BLaER1 treated with 17β-estradiol and CSF1 and Interleukin-3, amounts not matched to agents 10 nM and 100 nM (cell line): ENCODE measurements at regions not wholly inside any gene's neighbourhood (a gene's known extent, or its start where the extent isn't known, plus 50 kb on each side); places are given as distances from the start of the nearest gene placed in this dataset.
"Not testable (repeated sequence)": the region's sequence is repeated elsewhere in the genome, so short reads cannot be mapped to it uniquely, and the experiment has no call there.

Source experiments
- H3K27ac ChIP-seq, 11 experiments: shearing (Covaris generic); formaldehyde crosslinking; 2 replicates each; pipeline ENCODE4 v1.8.1; 2022
- H3K27me3 ChIP-seq, 11 experiments: shearing (Covaris generic); formaldehyde crosslinking; 2 replicates each; pipeline ENCODE4 v1.8.1; 2022
- H3K36me3 ChIP-seq, 11 experiments: shearing (Covaris generic); formaldehyde crosslinking; 2 replicates each; pipeline ENCODE4 v1.8.1; 2022
- H3K4me1 ChIP-seq, 10 experiments: shearing (Covaris generic); formaldehyde crosslinking; 2 replicates each; pipeline ENCODE4 v1.8.1; 2022
- H3K4me2 ChIP-seq, 11 experiments: shearing (Covaris generic); formaldehyde crosslinking; 2 replicates each; pipeline ENCODE4 v1.8.1; 2022
- H3K4me3 ChIP-seq, 10 experiments: shearing (Covaris generic); formaldehyde crosslinking; 2 replicates each; pipeline ENCODE4 v1.8.1; 2022
- H3K9ac ChIP-seq, 11 experiments: shearing (Covaris generic); formaldehyde crosslinking; 2 replicates each; pipeline ENCODE4 v1.8.1; 2022
- H3K9me3 ChIP-seq, 11 experiments: shearing (Covaris generic); formaldehyde crosslinking; replicated peaks in 1 of 11; 2 replicates each; pipeline ENCODE4 v1.8.1; 2022
- H4K20me1 ChIP-seq, 11 experiments: shearing (Covaris generic); formaldehyde crosslinking; 2 replicates each; pipeline ENCODE4 v1.8.1; 2022
- Cebpa-rat ChIP-seq, 11 experiments: shearing (Covaris generic); IDR thresholded peaks; 2 replicates each; pipeline ENCODE4 v1.8.1; 2022

DNA sequence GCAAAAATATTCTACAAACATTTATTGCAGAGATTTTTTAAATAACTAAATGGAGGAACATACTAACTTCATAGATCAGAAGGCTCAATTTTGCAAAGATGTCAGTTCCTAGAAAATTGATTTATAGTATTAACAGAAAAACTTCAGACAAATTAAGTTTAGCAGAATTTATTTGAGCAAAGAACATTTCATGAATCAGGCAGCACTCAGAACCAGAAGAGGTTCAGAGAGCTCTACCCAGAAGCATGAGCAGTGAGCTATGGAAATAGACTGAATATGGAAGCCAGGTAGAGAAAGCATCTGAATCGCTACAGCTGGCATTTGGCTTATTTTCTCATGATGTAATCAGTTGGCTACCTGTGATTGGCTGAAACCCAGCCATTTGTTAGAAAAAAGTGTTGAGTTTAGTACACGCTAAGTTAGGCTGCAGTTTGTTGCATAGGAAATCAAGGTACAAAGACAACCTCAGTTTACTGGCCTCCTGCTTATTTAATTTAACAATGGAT lies 174.5 kb upstream of the TAB2 start:
- no peak for TF ChIP-seq Cebpa-rat (IDR thresholded peaks at IDR 0.05)
- no peaks in the 10 kb centered on the region for H3K36me3 ChIP-seq
- H3K27me3 ChIP-seq = no peaks in the 10 kb centered on the region
- H3K9ac ChIP-seq = no peak overlapping the region
- H3K4me3 ChIP-seq = no peak overlapping the region
- H3K27ac ChIP-seq = no peak overlapping the region
- H4K20me1 ChIP-seq = no peaks in the 10 kb centered on the region
- peaks cover 13 to 19% (median 14%) of the 10 kb centered on the region in 10 experiments for H3K4me1 ChIP-seq
- no peak overlapping the region for H3K4me2 ChIP-seq
- peaks cover 4 to 11% (median 7%) of the 10 kb centered on the region in 11 experiments; a peak in 17 of 22 replicates for H3K9me3 ChIP-seq

DNA sequence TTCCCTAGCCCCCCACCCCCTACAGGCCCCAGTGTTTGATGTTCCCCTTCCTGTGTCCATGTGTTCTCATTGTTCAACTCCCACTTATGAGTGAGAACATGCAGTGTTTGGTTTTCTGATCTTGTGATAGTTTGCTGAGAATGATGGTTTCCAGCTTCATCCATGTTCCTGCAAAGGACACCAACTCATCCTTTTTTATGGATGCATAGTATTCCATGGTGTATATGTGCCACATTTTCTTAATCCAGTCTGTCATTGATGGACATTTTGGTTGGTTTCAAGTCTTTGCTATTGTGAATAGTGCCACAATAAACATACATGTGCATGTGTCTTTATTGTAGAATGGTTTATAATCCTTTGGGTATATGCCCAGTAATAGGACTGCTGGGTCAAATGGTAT lies 171.7 kb upstream of the TAB2 start:
- H3K4me2 ChIP-seq, H3K36me3 ChIP-seq, H3K27ac ChIP-seq, H3K9ac ChIP-seq, H3K27me3 ChIP-seq, H4K20me1 ChIP-seq, H3K4me3 ChIP-seq: not testable (repeated sequence)
- Histone ChIP-seq H3K9me3 (peaks cover 5 to 14% (median 10%) of the 10 kb centered on the region in 11 experiments; a peak in 18 of 22 replicates), H3K4me1 (peaks cover 3 to 15% (median 8%) of the 10 kb centered on the region in 10 experiments)

DNA sequence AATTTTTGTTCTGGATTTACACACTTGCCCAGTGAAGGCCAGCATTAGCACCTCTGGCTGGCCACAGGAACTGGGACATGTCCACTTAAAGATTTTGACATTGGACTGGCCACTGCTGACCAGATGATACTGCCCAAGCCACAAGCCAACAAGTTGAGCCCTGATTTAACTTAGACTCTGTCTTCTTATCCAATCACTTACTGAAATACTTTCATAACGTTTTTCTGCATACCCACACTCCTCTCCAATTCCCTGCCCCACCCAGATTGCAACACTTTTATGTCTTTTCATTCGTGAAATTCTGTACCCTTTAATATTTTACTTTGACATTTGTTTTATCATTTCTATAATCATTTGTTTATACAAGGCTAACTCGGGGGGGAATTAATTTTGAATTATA lies 170.3 kb upstream of the TAB2 start:
- peaks cover 5 to 26% (median 11%) of the 10 kb centered on the region in 11 experiments; a peak in 19 of 22 replicates for H3K9me3 ChIP-seq
- H3K4me3 ChIP-seq = no peak overlapping the region
- TF ChIP-seq Cebpa-rat (IDR thresholded peaks at IDR 0.05) = no peak
- H4K20me1 ChIP-seq = no peaks in the 10 kb centered on the region
- H3K27me3 ChIP-seq = no peaks in the 10 kb centered on the region
- H3K9ac ChIP-seq = no peak overlapping the region
- H3K4me2 ChIP-seq = no peak overlapping the region
- peaks cover 0 to 22% (median 7%) of the 10 kb centered on the region in 10 experiments; a peak in 11 of 20 replicates for H3K4me1 ChIP-seq
- no peak overlapping the region for H3K27ac ChIP-seq
- H3K36me3 ChIP-seq = no peaks in the 10 kb centered on the region

DNA sequence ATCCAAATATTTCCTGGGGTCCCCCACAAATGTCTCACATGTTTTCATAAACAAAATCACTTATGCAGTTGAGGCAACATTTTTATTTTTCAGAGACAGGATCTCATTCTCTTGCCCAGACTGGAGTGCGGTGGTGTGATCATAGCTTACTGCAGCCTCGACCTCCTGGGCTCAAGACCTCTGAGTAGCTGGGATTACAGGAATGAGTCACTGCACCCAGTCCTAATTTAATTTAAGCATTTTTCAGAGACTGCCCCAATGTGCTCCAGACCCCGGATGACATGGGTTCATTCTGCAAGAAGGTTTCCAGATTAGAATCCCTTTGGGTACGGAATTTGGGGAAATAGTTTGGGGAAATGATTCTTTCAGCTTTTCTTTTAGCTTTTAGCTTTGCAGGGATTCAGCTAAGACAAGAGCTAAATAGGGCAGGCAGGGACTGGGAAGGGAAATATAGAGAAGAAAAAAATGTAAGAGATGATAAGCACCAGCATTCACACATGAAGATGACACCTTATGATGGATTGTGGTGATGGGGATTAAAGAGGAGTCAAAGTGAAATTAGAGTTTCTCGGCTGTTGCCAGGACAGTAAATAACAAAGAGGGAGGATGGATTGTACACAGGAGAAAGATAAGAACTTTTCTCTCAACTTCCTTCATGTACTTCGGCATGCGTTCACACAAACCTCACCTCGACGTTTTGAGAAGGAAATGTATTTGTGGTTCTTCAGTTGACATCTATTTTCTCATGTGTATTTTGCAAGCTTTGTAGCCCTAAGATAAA lies 169.4 kb upstream of the TAB2 start:
- Histone ChIP-seq H3K36me3 (no peaks in the 10 kb centered on the region), H3K27me3 (no peaks in the 10 kb centered on the region), H3K9me3 (peaks cover 1 to 21% (median 6%) of the 10 kb centered on the region in 11 experiments; a peak in 19 of 22 replicates), H4K20me1 (no peaks in the 10 kb centered on the region), H3K4me1 (peaks cover 0 to 31% (median 11%) of the 10 kb centered on the region in 10 experiments; a peak in 12 of 20 replicates), H3K4me3 (no peak overlapping the region), H3K27ac (no peak overlapping the region), H3K9ac (no peak overlapping the region), H3K4me2 (peak overlapping the region in 7 of 11 experiments; percentile 3 to 29 (median 17); a peak in 5 of 22 replicates)
- TF ChIP-seq Cebpa-rat (IDR thresholded peaks at IDR 0.05) = no peak

DNA sequence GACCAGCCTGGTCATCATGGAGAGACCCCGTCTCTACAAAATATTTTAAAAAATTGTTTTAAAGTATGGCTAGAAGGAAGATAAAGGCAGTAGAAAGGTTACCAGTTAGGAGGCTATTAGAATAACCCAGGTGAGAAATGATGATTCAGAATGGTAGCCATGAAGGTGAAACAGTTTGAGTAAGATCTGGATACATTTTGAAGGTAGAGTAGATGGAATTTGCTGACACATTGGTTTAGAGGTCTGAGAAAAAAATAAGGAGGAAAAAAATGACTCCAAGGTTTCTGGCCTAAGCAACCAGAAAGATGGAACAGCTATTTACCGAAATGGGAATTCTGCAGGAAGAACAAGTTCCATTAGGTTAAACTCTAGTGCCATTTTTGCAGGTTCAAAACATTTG lies 167.9 kb upstream of the TAB2 start:
- Histone ChIP-seq H3K27ac (no peak overlapping the region), H3K27me3 (no peaks in the 10 kb centered on the region), H3K9me3 (peaks cover 0 to 19% (median 5%) of the 10 kb centered on the region in 11 experiments; a peak in 7 of 22 replicates), H3K4me3 (no peak overlapping the region), H3K36me3 (no peaks in the 10 kb centered on the region), H4K20me1 (no peaks in the 10 kb centered on the region), H3K4me2 (no peak overlapping the region), H3K4me1 (peaks cover 0 to 46% (median 15%) of the 10 kb centered on the region in 10 experiments; a peak in 12 of 20 replicates), H3K9ac (no peak overlapping the region)
- no peak for TF ChIP-seq Cebpa-rat (IDR thresholded peaks at IDR 0.05)

DNA sequence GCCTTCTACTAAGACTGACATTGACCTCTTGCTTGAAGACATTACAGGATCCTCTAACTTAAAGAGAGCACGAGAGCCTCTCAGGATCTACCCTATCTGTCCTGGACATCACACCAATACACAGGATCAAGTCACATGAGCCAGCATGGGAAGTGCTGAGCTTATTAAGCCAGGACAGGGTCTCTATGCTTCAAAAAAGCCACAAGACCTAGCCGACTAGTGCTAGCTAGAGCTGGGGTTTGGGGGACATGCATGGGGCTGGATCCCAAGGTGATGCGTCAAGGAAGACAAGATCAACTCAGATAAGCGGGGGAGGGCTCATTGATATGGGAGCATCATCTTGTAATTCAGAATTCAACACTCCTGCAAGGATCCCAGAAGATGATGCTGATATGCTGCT lies 167.2 kb upstream of the TAB2 start:
- no peak for TF ChIP-seq Cebpa-rat (IDR thresholded peaks at IDR 0.05)
- H3K4me3 ChIP-seq = no peak overlapping the region
- no peaks in the 10 kb centered on the region for H3K36me3 ChIP-seq
- no peaks in the 10 kb centered on the region for H3K27me3 ChIP-seq
- H4K20me1 ChIP-seq = no peaks in the 10 kb centered on the region
- peaks cover 0 to 53% (median 15%) of the 10 kb centered on the region in 10 experiments; a peak in 12 of 20 replicates for H3K4me1 ChIP-seq
- H3K9ac ChIP-seq = no peak overlapping the region
- H3K9me3 ChIP-seq = peaks cover 0 to 25% (median 5%) of the 10 kb centered on the region in 11 experiments; a peak in 8 of 22 replicates
- H3K4me2 ChIP-seq = no peak overlapping the region
- H3K27ac ChIP-seq = no peak overlapping the region

DNA sequence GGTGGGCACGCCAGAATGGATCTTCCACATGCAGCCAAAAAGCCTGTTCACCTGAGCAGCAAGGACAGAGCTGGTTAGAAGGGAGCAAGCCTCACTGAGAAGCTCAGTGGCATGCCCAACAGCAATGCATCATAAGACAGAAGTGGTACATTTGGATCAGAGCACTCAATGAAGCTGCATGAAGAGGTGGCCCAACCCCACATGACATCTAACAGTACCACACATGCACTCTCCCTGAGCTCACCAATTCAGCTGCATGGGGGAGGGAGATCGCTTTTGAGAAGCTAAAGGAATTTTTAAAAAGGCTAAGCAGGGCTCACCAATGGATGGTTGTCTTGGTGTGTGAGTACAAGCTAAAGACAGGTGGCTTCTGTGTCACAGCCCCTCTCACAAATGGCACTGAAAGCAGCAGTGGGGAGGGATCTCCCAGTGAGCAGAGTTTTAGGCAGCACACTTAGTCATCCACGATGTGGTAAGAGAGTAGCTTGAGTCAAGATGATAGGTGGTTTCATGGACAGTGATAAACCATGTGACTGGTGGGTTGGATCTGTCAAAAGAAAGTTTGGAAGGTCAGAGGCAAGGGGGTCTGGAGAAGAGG lies 166.6 kb upstream of the TAB2 start:
- Histone ChIP-seq H3K4me3 (no peak overlapping the region), H3K4me1 (peaks cover 0 to 56% (median 15%) of the 10 kb centered on the region in 10 experiments; a peak in 12 of 20 replicates), H3K27me3 (no peaks in the 10 kb centered on the region), H4K20me1 (no peaks in the 10 kb centered on the region), H3K9ac (no peak overlapping the region), H3K36me3 (no peaks in the 10 kb centered on the region), H3K27ac (no peak overlapping the region), H3K4me2 (peak overlapping the region in 2 of 11 experiments; percentile 4 to 15; a peak in 2 of 22 replicates), H3K9me3 (peaks cover 0 to 26% (median 8%) of the 10 kb centered on the region in 11 experiments; a peak in 8 of 22 replicates)
- TF ChIP-seq Cebpa-rat (IDR thresholded peaks at IDR 0.05) = no peak

DNA sequence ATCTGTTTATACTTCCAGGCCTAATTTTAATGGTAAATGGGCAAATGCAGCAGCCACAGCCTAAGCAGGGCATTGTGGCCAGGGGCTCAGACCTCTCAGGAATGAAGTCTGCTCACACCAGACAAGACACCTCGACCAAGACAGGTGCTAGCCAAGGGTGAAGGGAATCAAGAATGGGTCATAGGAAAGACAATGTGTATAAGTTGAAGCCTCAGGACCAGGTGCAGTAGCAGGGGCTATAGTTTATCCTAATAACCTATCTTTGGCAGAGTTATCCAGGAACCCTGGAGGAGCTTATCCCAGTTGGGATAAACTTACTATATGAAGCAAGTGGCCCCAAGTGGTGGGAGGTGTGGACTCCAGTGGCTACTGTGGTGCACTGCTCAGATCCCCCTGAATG lies 165.0 kb upstream of the TAB2 start:
- no peak overlapping the region for H3K4me3 ChIP-seq
- H3K9me3 ChIP-seq = peaks cover 0 to 26% (median 8%) of the 10 kb centered on the region in 11 experiments; a peak in 8 of 22 replicates
- peaks cover 0 to 71% (median 15%) of the 10 kb centered on the region in 10 experiments; a peak in 12 of 20 replicates for H3K4me1 ChIP-seq
- no peaks in the 10 kb centered on the region for H3K36me3 ChIP-seq
- H3K27ac ChIP-seq = peak overlapping the region in 6 of 11 experiments; percentile 8 to 57 (median 45); a peak in 9 of 22 replicates
- TF ChIP-seq Cebpa-rat (IDR thresholded peaks at IDR 0.05) = no peak
- H3K4me2 ChIP-seq = peak overlapping the region in 6 of 11 experiments; percentile 4 to 82 (median 58); a peak in 10 of 22 replicates
- H3K9ac ChIP-seq = no peak overlapping the region
- H4K20me1 ChIP-seq = no peaks in the 10 kb centered on the region
- H3K27me3 ChIP-seq = no peaks in the 10 kb centered on the region

DNA sequence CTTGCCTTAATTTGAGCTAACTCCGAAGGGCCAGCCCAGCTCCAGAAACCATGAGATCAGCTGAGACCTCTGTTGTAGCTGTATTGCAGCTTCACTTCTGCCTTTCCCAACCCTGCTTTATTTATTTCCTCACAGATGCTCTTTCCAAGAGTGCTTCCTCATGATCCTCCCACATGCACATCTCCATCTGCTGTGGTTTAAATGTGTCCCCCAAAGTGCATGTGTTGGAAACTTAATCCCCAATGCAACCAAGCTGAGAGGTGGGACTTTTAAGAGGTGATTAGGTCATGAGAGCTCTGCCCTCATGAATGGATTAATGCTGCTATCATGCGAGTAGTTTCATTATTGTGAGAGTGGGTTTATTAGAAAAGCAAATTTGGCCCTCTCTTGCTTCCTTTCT lies 164.4 kb upstream of the TAB2 start:
- Histone ChIP-seq H3K9me3 (peaks cover 0 to 31% (median 8%) of the 10 kb centered on the region in 11 experiments; a peak in 8 of 22 replicates), H3K4me1 (peaks cover 0 to 67% (median 15%) of the 10 kb centered on the region in 10 experiments; a peak in 12 of 20 replicates), H3K27ac (peak overlapping the region in 7 of 11 experiments; percentile 14 to 57 (median 47); a peak in 11 of 22 replicates), H3K4me3 (no peak overlapping the region), H3K9ac (peak overlapping the region in 2 of 11 experiments; percentile 21 to 40; a peak in 3 of 22 replicates), H3K27me3 (no peaks in the 10 kb centered on the region), H4K20me1 (no peaks in the 10 kb centered on the region), H3K4me2 (peak overlapping the region in 7 of 11 experiments; percentile 4 to 82 (median 51); a peak in 11 of 22 replicates), H3K36me3 (no peaks in the 10 kb centered on the region)
- peak in 2 of 11 experiments; percentile 50 to 75; a peak in 2 of 22 replicates for TF ChIP-seq Cebpa-rat (IDR thresholded peaks at IDR 0.05)
